NCI-H146 treated with DMSO at 0.1 percent for 48 hours (cell line): ENCODE measurements at regions not wholly inside any gene's neighbourhood (a gene's known extent, or its start where the extent isn't known, plus 50 kb on each side); places are given as distances from the start of the nearest gene placed in this dataset.

Experiments
- DNase-seq: peaks from one replicate; lab custom pipeline; 2025; ENCODE audit not compliant: unreplicated experiment; lab: John Stamatoyannopoulos, UW

DNA sequence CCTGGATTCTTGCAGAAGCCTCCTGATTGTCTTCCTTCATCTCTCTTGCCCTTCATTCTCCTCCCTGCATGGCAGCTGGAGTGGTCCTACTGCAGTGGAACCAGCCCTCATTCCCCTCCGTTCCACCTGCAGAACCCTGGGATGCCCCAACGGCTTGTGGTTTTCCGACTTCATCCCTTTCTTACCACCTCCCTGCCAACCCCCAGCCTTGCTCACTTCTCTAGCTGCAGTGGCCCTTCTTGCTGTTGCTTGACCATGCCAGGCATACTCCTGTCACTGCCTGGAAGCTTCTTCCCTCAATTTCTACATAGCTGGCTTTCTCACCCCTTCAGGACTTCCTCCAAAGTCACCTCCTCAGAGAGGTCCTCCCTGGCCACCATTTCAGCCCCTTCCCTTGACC, 123.3 kb downstream of the BEGAIN start:
- DNase-seq: no peak

DNA sequence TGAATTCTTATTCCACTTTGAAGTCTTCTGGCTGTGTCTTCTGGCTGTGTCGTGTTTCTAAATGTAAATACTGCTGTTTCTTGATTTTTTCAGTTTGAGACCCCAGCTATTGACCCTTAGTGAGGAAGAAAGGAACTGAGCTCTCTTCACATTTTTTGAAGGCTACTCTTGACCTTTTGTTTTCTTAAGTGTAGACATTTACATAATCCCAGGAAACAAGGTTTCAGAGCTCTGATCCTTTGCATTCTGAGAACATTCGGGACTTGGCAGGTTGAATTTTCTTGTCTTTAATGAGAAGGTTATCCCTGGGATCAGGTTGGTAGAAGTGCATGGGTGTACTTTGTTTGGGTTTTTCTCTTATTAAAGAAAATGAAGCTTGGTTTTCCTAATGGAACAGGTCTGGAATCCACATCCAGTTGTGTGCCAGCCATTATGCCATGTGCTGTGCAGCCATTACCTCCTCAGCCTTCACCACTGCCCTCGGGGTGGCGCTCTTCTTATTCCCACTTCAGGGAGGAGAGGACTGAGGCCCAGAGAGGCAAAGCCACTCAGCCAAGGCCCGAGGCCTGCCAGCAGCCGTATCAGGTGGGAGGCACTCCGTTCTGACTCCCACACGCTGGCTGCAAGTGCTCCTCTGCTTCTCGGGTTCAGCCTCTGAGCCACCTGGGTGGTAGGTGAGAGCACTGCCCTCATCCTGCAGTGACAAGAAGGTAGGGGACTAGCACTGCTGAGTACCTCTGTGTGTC, 120.9 kb downstream of the BEGAIN start:
- DNase-seq: no peak

DNA sequence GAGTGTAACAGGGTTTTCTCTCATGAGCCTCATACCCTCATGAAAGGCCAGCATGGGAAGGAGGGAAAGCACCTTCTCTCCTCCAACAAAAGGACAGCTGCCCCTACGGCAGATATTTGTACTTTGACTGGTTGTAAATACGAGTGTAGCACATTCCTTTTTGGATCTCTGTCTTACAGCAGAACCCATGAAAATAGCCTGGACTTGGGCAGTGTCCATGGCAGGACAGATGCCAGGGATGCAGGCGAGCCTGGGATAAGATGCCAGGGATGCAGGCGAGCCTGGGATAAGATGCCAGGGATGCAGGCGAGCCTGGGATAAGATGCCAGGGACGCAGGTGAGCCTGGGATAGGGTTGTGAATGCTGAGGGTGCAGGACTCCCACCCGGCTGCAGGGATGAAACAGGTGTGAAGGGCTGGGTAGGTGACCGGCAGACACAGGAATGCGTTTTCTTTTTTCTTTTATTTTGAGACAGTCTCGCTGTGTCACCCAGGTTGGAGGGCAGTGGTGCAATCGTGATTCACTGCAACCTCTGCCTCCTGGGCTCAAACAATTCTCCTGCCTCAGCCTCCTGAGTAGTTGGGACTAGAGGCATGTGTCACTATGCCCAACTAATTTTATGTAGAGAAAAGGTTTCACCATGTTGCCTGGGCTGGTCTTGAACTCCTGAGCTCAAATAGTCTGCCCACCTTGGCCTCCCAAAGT, 120.0 kb downstream of the BEGAIN start:
- DNase-seq: no peak

DNA sequence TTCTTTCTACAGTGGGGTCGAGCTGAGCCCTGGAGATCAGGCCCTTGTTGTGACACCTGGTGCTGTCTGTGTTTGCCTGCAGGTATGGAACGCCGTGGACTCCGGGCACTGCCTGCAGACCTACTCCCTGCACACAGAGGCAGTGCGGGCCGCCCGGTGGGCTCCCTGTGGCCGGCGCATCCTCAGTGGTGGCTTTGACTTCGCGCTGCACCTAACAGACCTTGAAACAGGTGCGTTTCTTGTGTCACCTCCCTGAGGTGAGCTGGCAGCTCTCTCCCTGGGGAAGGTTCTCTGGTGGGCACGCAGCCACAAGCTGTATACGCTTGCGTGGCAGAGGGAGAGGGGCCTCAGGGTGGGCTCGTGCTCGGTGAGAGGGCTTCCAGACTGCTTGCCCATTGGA, 119.3 kb downstream of the BEGAIN start:
- DNase-seq: no peak

DNA sequence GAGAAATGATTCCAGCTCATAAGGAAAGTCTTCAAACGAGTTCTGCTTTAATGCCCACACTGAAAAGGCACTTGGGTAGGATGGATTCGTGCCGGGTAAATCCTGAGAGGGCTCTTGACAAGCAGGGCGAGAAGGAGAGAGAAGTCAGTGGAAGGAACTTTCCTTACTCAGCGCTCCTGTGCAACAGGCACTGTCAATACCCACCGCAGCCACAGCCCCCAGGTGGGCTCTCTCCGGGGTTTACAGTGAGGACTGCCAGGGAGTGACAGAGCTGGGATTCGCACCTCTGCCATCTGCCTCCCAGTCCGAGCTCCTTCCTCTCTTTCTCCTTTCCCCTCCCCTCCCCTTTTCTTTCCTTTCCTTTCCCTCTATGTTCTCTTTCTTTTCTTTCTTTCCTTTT, 118.7 kb downstream of the BEGAIN start:
- no peak for DNase-seq

DNA sequence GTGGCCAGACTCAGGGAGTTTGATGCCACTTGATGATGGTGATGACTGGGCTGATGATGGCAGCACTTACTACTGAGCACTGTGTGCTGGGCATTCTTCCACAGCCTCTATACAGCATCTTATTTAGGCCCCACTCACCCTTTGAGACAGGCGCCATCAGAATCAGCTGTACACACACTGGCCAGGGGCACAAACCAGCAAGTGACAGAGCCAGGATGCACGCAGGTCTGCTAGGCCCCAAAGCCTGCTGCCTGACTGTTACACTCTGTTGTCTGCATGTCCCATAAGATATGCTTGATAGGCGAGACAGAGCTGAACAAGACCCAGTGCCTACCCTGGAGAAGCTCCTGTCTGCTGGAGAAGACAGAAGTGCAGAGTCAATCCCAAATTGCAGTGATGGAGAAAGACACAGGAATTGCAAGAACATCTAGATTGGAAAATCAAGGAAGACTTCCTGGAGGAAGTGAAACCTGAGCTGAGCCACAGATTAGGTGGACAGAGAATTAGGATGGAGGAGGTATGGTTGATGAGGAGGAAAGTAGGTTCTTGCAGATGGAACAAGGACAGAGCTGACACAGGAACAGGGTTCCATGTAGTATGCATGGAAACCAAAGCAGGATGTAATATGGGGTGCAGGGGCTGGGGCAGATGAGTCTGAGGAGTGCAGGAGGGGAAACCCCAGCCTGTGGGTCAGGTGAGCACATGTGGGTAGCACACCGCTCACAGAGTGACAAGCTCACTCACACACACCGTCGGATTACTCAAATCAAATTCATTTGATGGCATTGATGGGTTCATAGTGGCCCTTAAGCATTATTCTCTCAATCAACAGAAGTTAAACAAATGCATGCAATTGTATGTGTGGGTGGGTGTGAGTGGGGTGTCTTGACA, 117.3 kb downstream of the BEGAIN start:
- DNase-seq: no peak

DNA sequence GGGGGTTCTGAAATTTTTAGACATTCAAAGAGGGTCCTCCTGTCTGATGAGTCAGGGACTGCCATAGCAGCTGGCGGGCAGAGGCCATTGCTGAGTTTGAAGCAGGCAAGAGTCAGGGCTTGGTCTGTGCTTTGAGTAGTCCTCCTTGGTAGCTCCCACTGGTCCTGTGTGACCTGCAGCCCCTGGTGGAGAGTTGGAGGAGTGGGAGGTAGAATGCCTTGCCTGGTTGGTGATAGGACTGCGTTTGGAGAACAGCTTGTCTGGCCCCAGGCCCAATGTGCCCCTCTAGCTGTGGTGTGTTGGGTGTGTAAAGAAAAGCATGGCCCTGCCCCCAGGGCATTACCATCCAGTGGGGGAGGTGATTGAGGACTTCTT, 116.7 kb downstream of the BEGAIN start:
- DNase-seq: no peak

DNA sequence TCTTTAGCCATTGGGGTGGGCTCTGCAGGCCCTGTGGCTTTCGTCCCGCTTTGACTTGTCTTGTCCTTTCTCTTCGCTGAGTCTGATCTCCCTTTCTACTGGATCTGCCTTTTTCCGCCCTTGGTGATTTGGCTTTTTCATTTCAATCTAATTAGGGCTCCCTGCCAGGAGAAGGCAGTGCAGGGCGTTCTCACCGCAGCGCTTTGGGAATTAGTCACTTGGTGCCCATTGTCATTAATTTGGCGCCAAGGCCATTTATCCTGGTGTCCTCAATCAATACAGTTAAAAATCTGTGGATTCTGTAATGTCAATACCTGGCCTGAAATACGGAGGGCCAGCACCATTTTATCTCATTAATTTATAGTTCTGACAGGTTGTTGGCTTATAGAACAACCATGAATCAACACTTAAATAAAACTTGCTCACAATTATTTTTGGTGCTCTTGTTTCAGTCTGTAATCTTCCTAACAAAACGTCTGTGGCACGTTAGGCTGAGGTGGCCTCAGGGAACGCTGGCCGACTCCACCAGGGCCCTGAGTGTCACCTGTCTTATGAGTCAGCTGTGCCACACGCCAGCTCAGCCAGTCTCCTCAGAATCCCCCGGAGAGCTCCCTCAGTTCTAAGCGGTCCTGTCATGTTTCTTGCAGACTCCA, 115.7 kb downstream of the BEGAIN start:
- peak; percentile 61 for DNase-seq

- DNase-seq: peak; percentile 82
Observed at GRCh38 chr14:100472094-100472455, 115.1 kb downstream of the BEGAIN start.

GRCh38 chr14:100472491-100472890, 114.7 kb downstream of the BEGAIN start:
- no peak for DNase-seq

- peak; percentile 8 for DNase-seq
Observed at GRCh38 chr14:100473249-100473648, 114.0 kb downstream of the BEGAIN start.

DNA sequence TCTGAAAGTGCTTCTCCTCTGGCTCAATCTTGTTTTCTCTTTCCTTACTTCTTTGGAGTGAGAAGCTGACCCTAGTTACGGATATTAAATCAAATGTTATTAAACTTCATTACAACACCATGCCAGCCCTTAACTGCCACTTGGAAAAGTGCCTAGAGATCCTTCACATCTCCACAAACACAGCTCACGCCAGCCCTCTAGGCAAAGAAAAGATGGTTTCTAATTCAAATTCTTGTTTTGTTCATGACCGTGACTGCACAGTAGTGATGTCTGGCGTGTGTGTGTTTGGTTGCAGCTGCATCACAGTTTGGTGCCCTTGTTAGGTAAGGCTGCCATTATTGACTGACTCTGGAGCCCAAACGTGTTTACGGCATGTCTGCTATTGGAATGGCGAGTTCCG, 113.0 kb downstream of the BEGAIN start:
- no peak for DNase-seq

- DNase-seq: no peak
Observed at GRCh38 chr14:100475268-100475667, 111.9 kb downstream of the BEGAIN start.

GRCh38 chr14:100476012-100476822, 111.0 kb downstream of the BEGAIN start:
- DNase-seq: peak; percentile 61

- DNase-seq: no peak
Observed at GRCh38 chr14:100484531-100485267, 102.5 kb downstream of the BEGAIN start.

- peak; percentile 65 for DNase-seq
Observed at GRCh38 chr14:100486025-100486828, 101.0 kb downstream of the BEGAIN start.
